Body of pancreas (tissue), 4 donors: ENCODE measurements at regions not wholly inside any gene's neighbourhood (a gene's known extent, or its start where the extent isn't known, plus 50 kb on each side); places are given as distances from the start of the nearest gene placed in this dataset.

Experiments
- ATAC-seq: fragments of 150-250 bp; one replicate; pipeline ENCODE4 v1.9.1; 2016
- DNase-seq, 4 donors: peaks; one replicate each; pipeline ENCODE4 v3.0.0-alpha.2; 2019
- H3K27ac ChIP-seq, 4 donors: fragments of 200-600 bp; sonication (generic); 1 replicate in 3 of 4; 2 replicates in 1 of 4; pipeline versions ENCODE4 v1.5.1 to v1.6.1; 2016 to 2019; ENCODE audit warnings: mild to moderate bottlenecking in 1 of 4, mixed read lengths in 1 of 4, moderate library complexity in 1 of 4
- H3K27me3 ChIP-seq, 2 donors: fragments of 200-600 bp; sonication (generic); one replicate each; pipeline ENCODE4 v1.6.0; 2016; ENCODE audit warnings: mild to moderate bottlenecking in 1 of 2
- H3K36me3 ChIP-seq, 2 donors: fragments of 200-600 bp; sonication (generic); replicated peaks in 1 of 2; 2 replicates each; pipeline ENCODE4 v1.5.1; 2016; ENCODE audit warnings: low read depth in 2 of 2; ENCODE audit not compliant: insufficient read depth in 1 of 2
- H3K4me1 ChIP-seq: fragments of 200-600 bp; sonication (generic); one replicate; pipeline ENCODE4 v1.6.0; 2016
- H3K4me3 ChIP-seq, 2 donors: fragments of 200-600 bp; sonication (generic); 1 replicate in 1 of 2; 2 replicates in 1 of 2; pipeline ENCODE4 v1.5.1; 2016 to 2019
- H3K9me3 ChIP-seq, 3 donors: fragments of 200-600 bp; sonication (generic); 1 replicate in 2 of 3; 2 replicates in 1 of 3; pipeline ENCODE4 v1.5.1; 2016
- CTCF ChIP-seq, 7 experiments: fragments of 450-650 bp in 4 of 7; fragments of 200-600 bp in 3 of 7; sonication (generic) in 3 of 7; IDR thresholded peaks; one replicate each; pipeline ENCODE4 v1.5.1; 2016 to 2019; ENCODE audit warnings: antibody characterized with exemption in 7 of 7
- POLR2A ChIP-seq, 3 donors: fragments of 450-650 bp; IDR thresholded peaks; one replicate each; pipeline ENCODE4 v1.6.1; 2016; ENCODE audit warnings: antibody characterized with exemption in 3 of 3, mild to moderate bottlenecking in 2 of 3
- WGBS, 2 donors: methylation state at CpG; one replicate each; pipeline ENCODE4 v1.1.5; 2017; 5-methylcytosine and 5-hydroxymethylcytosine counted together
- intact Hi-C: fragments of 100-400 bp; cut with DNase I; formaldehyde crosslinking; loops from one replicate; pipeline ENCODE4 v1.15.1; 2023

GRCh38 chr18:77550625-77551024, 301.0 kb downstream of the GALR1 start:
- Histone ChIP-seq H3K27ac (no peak overlapping the region), H3K9me3 (no peaks in the 10 kb centered on the region), H3K4me3 (no peak overlapping the region), H3K4me1 (peaks cover 14% of the 10 kb centered on the region), H3K27me3 (no peaks in the 10 kb centered on the region), H3K36me3 (no peaks in the 10 kb centered on the region)
- ATAC-seq (no peak), DNase-seq (no peak)
- TF ChIP-seq POLR2A (IDR thresholded peaks at IDR 0.05) (no peak), CTCF (IDR thresholded peaks at IDR 0.05) (no peak)
- intact Hi-C loops, result no loop called here
- WGBS, 2 donors, result 32 to 43% methylated on average over 5 of the region's 5 CpGs

- Histone ChIP-seq H3K27me3 (no peaks in the 10 kb centered on the region), H3K9me3 (no peaks in the 10 kb centered on the region), H3K4me1 (peaks cover 14% of the 10 kb centered on the region), H3K4me3 (no peak overlapping the region), H3K27ac (no peak overlapping the region), H3K36me3 (no peaks in the 10 kb centered on the region)
- no peak for ATAC-seq
- intact Hi-C loops, result no loop called here
- TF ChIP-seq CTCF (IDR thresholded peaks at IDR 0.05), result no peak
- WGBS, 2 donors, result 83 to 84% methylated on average over 3 of the region's 3 CpGs
- no peak for DNase-seq
Measured at GRCh38 chr18:77551055-77551454, 301.4 kb downstream of the GALR1 start.

- peaks cover 2% of the 10 kb centered on the region for H3K4me1 ChIP-seq
- ATAC-seq (no peak), DNase-seq (no peak)
- no peaks in the 10 kb centered on the region for H3K27me3 ChIP-seq
- 76 to 80% methylated on average over 3 of the region's 3 CpGs for WGBS, 2 donors
- H3K4me3 ChIP-seq, result no peak overlapping the region
- intact Hi-C loops, result no loop called here
- H3K27ac ChIP-seq, result no peak overlapping the region
- TF ChIP-seq CTCF (IDR thresholded peaks at IDR 0.05), result no peak
- no peak for TF ChIP-seq POLR2A (IDR thresholded peaks at IDR 0.05)
- no peaks in the 10 kb centered on the region for H3K9me3 ChIP-seq
- no peaks in the 10 kb centered on the region for H3K36me3 ChIP-seq
Measured at GRCh38 chr18:77552945-77553344, 303.3 kb downstream of the GALR1 start.

- no peak for TF ChIP-seq CTCF (IDR thresholded peaks at IDR 0.05)
- TF ChIP-seq POLR2A (IDR thresholded peaks at IDR 0.05), result no peak
Measured at GRCh38 chr18:77554061-77554460, 304.4 kb downstream of the GALR1 start.

GRCh38 chr18:77557046-77557587, 307.5 kb downstream of the GALR1 start:
- no peak for DNase-seq
- 44 to 49% methylated on average over 7 of the region's 7 CpGs for WGBS, 2 donors

More at GRCh38 chr18:77554061-77554460, 304.4 kb downstream of the GALR1 start:
- Histone ChIP-seq H3K4me3 (no peak overlapping the region), H3K27me3 (no peaks in the 10 kb centered on the region), H3K4me1 (no peaks in the 10 kb centered on the region), H3K9me3 (no peaks in the 10 kb centered on the region), H3K27ac (no peak overlapping the region), H3K36me3 (no peaks in the 10 kb centered on the region)
- WGBS, 2 donors, result 74 to 84% methylated on average over 5 of the region's 5 CpGs
- ATAC-seq (no peak), DNase-seq (no peak)
- intact Hi-C loops, result no loop called here

More at GRCh38 chr18:77557046-77557587, 307.5 kb downstream of the GALR1 start:
- H3K4me3 ChIP-seq, result no peak overlapping the region
- no peak for TF ChIP-seq CTCF (IDR thresholded peaks at IDR 0.05)
- TF ChIP-seq POLR2A (IDR thresholded peaks at IDR 0.05), result no peak
- intact Hi-C loops, result no loop called here
- H3K36me3 ChIP-seq, result no peaks in the 10 kb centered on the region
- ATAC-seq, result no peak
- H3K9me3 ChIP-seq, result no peaks in the 10 kb centered on the region
- no peak overlapping the region for H3K27ac ChIP-seq
- no peaks in the 10 kb centered on the region for H3K4me1 ChIP-seq
- no peaks in the 10 kb centered on the region for H3K27me3 ChIP-seq
